ENCODE measurements at regions not wholly inside any gene's neighbourhood (a gene's known extent, or its start where the extent isn't known, plus 50 kb on each side); places are given as distances from the start of the nearest gene placed in this dataset.

- no peak for DNase-seq
Observed at GRCh38 chr13:88103824-88104223, 432.7 kb downstream of the SLITRK5 start.

GRCh38 chr13:88104576-88104975 is 433.4 kb downstream of the SLITRK5 start:
- no peak for DNase-seq

- DNase-seq = no peak
Observed at GRCh38 chr13:88107570-88107969, 436.4 kb downstream of the SLITRK5 start.

- no peak for DNase-seq
Observed at GRCh38 chr13:88112526-88112925, 441.4 kb downstream of the SLITRK5 start.

GRCh38 chr13:88115976-88116375 is 444.8 kb downstream of the SLITRK5 start:
- no peak for DNase-seq

- DNase-seq = no peak
Observed at GRCh38 chr13:88118952-88119351, 447.8 kb downstream of the SLITRK5 start.

GRCh38 chr13:88124142-88124541 is 453.0 kb downstream of the SLITRK5 start:
- DNase-seq = no peak

GRCh38 chr13:88125055-88125454 is 453.9 kb downstream of the SLITRK5 start:
- DNase-seq = no peak

GRCh38 chr13:88136098-88136790 is 465.1 kb downstream of the SLITRK5 start:
- DNase-seq = no peak

- DNase-seq = no peak
Observed at GRCh38 chr13:88142653-88143052, 471.5 kb downstream of the SLITRK5 start.

- no peak for DNase-seq
Observed at GRCh38 chr13:88144580-88144979, 473.4 kb downstream of the SLITRK5 start.

GRCh38 chr13:88153353-88153752 is 482.2 kb downstream of the SLITRK5 start:
- DNase-seq = no peak

GRCh38 chr13:88154001-88154400 is 482.8 kb downstream of the SLITRK5 start:
- no peak for DNase-seq

GRCh38 chr13:88162076-88162702 is 491.0 kb downstream of the SLITRK5 start:
- no peak for DNase-seq

- DNase-seq = no peak
Observed at GRCh38 chr13:88176231-88176630, 505.1 kb downstream of the SLITRK5 start.

GRCh38 chr13:88183440-88183839 is 512.3 kb downstream of the SLITRK5 start:
- no peak for DNase-seq

GRCh38 chr13:88188986-88189385 is 517.8 kb downstream of the SLITRK5 start:
- DNase-seq = no peak

- DNase-seq = no peak
Observed at GRCh38 chr13:88189728-88190127, 518.6 kb downstream of the SLITRK5 start.

GRCh38 chr13:88196106-88196505 is 524.9 kb downstream of the SLITRK5 start:
- DNase-seq = no peak

- no peak for DNase-seq
Observed at GRCh38 chr13:88217372-88217771, 546.2 kb downstream of the SLITRK5 start.

- no peak for DNase-seq
Observed at GRCh38 chr13:88217883-88218282, 546.7 kb downstream of the SLITRK5 start.

GRCh38 chr13:88223958-88224357 is 552.8 kb downstream of the SLITRK5 start:
- DNase-seq = no peak

GRCh38 chr13:88235441-88235840 is 564.3 kb downstream of the SLITRK5 start:
- no peak for DNase-seq

GRCh38 chr13:88246239-88246638 is 575.1 kb downstream of the SLITRK5 start:
- DNase-seq = no peak

GRCh38 chr13:88248393-88248792 is 577.2 kb downstream of the SLITRK5 start:
- DNase-seq = no peak

All from stimulated activated naive CD4-positive, alpha-beta T cell (primary cell).